HCT116 (cell line): ENCODE measurements at regions not wholly inside any gene's neighbourhood (a gene's known extent, or its start where the extent isn't known, plus 50 kb on each side); places are given as distances from the start of the nearest gene placed in this dataset.

Experiments used
- ATAC-seq: fragments of 200-7000 bp; cut with Tn5 transposase; 2 replicates; pipeline ENCODE4 v1.9.1; 2020; ENCODE audit warnings: mild to moderate bottlenecking, moderate library complexity
- BruUV-seq: library from RNA; stranded (reverse); fragments of 400-500 nt; replicated peaks from 2 replicates; lab custom pipeline; 2021; lab: Mats Ljungman, UMichigan
- CTCF ChIA-PET: fragments of 300-600 bp; sonication (Branson Sonifier 250); formaldehyde crosslinking; loops from one replicate; lab custom pipeline; 2021; ENCODE audit warnings: antibody characterized with exemption; lab: Charles Lee
- POLR2A ChIA-PET: fragments of 300-600, 350-600 bp; sonication (Branson Sonifier 250); formaldehyde crosslinking; loops from one replicate; lab custom pipeline; 2021; ENCODE audit warnings: antibody characterized with exemption; lab: Charles Lee
- RAD21 ChIA-PET, 2 experiments: fragments of 300-600 bp; sonication (Branson Sonifier 250); formaldehyde crosslinking; loops; one replicate each; lab custom pipeline; 2023; ENCODE audit warnings: low total read pairs in 2 of 2; ENCODE audit not compliant: uncharacterized antibody in 2 of 2, unreplicated experiment in 2 of 2, low non-redundant PET in 1 of 2; lab: Charles Lee
- DNase-seq: peaks from one replicate; pipeline ENCODE4 v3.0.0-alpha.2; 2010; ENCODE audit warnings: low read depth, low spot score
- H2AFZ ChIP-seq: fragments of 200-600 bp; shearing (Covaris generic), sonication (generic); 2 replicates; pipeline ENCODE4 v1.6.1; 2017; ENCODE audit warnings: low read depth, mixed run types, mixed read lengths, antibody characterized with exemption, low read length; ENCODE audit not compliant: poor library complexity, severe bottlenecking
- H3K27ac ChIP-seq: 2 replicates; pipeline ENCODE4 v1.5.1; 2012; ENCODE audit warnings: low read depth, low read length
- H3K27me3 ChIP-seq: fragments of 200-600 bp; sonication (generic); 2 replicates; pipeline ENCODE4 v1.6.1; 2016; ENCODE audit warnings: mixed run types, low read length, mixed read lengths; ENCODE audit not compliant: insufficient read depth
- H3K36me3 ChIP-seq, 2 experiments: fragments of 200-500 bp in 1 of 2; fragments of 200-600 bp in 1 of 2; sonication (Bioruptor generic) in 1 of 2; sonication (generic) in 1 of 2; 2 replicates each; pipeline versions ENCODE4 v1.5.1 to v1.6.1; 2014 to 2016; ENCODE audit warnings: low read length in 2 of 2, inconsistent platforms in 1 of 2, mixed read lengths in 1 of 2, mixed run types in 1 of 2; ENCODE audit not compliant: insufficient read depth in 2 of 2, control insufficient read depth in 1 of 2
- H3K4me1 ChIP-seq, 2 experiments: fragments of 200-600 bp in 1 of 2; sonication (generic) in 1 of 2; 2 replicates each; pipeline versions ENCODE4 v1.5.1 to v1.6.1; 2012 to 2017; ENCODE audit warnings: low read length in 2 of 2, inconsistent platforms in 1 of 2, mild to moderate bottlenecking in 1 of 2, mixed read lengths in 1 of 2, mixed run types in 1 of 2, moderate library complexity in 1 of 2; ENCODE audit not compliant: insufficient read depth in 2 of 2, control insufficient read depth in 1 of 2
- H3K4me2 ChIP-seq: fragments of 200-600 bp; sonication (generic); 2 replicates; pipeline ENCODE4 v1.6.1; 2017; ENCODE audit warnings: mixed run types, low read length, mixed read lengths
- H3K4me3 ChIP-seq, 2 experiments: fragments of 200-600 bp in 1 of 2; sonication (generic) in 1 of 2; replicated peaks in 1 of 2; 2 replicates each; pipeline ENCODE4 v1.5.1; 2011 to 2016; ENCODE audit warnings: low read length in 2 of 2, control low read depth in 1 of 2, low read depth in 1 of 2, mild to moderate bottlenecking in 1 of 2, mixed read lengths in 1 of 2, mixed run types in 1 of 2
- H3K79me2 ChIP-seq: fragments of 200-600 bp; sonication (generic); 2 replicates; pipeline ENCODE4 v1.6.1; 2017; ENCODE audit warnings: mild to moderate bottlenecking, mixed run types, low read length, moderate library complexity, mixed read lengths; ENCODE audit not compliant: insufficient read depth
- H3K9ac ChIP-seq: fragments of 200-600 bp; sonication (generic); 2 replicates; pipeline ENCODE4 v1.6.1; 2016; ENCODE audit warnings: low read length, mixed read lengths
- H3K9me2 ChIP-seq: fragments of 200-600 bp; sonication (generic), shearing (Covaris generic); 2 replicates; pipeline ENCODE4 v1.6.1; 2017; ENCODE audit warnings: mixed run types, mild to moderate bottlenecking, moderate library complexity; ENCODE audit not compliant: insufficient read depth
- H3K9me3 ChIP-seq, 2 experiments: fragments of 200-500 bp in 1 of 2; fragments of 200-600 bp in 1 of 2; sonication (Bioruptor generic) in 1 of 2; sonication (generic) in 1 of 2; 2 replicates each; pipeline ENCODE4 v1.6.1; 2014 to 2017; ENCODE audit warnings: low read length in 2 of 2, mixed read lengths in 2 of 2, inconsistent platforms in 1 of 2, low read depth in 1 of 2, mild to moderate bottlenecking in 1 of 2, mixed run types in 1 of 2, moderate library complexity in 1 of 2; ENCODE audit not compliant: control insufficient read depth in 1 of 2, insufficient read depth in 1 of 2
- H4K20me1 ChIP-seq: fragments of 200-600 bp; sonication (generic), shearing (Covaris generic); 2 replicates; pipeline ENCODE4 v1.6.1; 2017; ENCODE audit warnings: mixed run types, mild to moderate bottlenecking, moderate library complexity; ENCODE audit not compliant: insufficient read depth
- CBX3 ChIP-seq: IDR thresholded peaks from 2 replicates; pipeline ENCODE4 v1.6.1; 2012; ENCODE audit warnings: low read depth
- CEBPB ChIP-seq: IDR thresholded peaks from 2 replicates; pipeline ENCODE4 v1.6.1; 2012; ENCODE audit warnings: low read depth
- EGR1 ChIP-seq: IDR thresholded peaks from 2 replicates; pipeline ENCODE4 v1.6.1; 2012; ENCODE audit warnings: low read depth
- ELF1 ChIP-seq: IDR thresholded peaks from 2 replicates; pipeline ENCODE4 v1.6.1; 2012; ENCODE audit warnings: low read depth, borderline replicate concordance
- EZH2 ChIP-seq: fragments of 200-600 bp; sonication (generic); IDR thresholded peaks from 2 replicates; pipeline ENCODE4 v1.6.1; 2017; ENCODE audit warnings: antibody characterized with exemption, mixed run types
- EZH2phosphoT487 ChIP-seq: fragments of 200-600 bp; IDR thresholded peaks from 2 replicates; pipeline ENCODE4 v1.6.1; 2018; ENCODE audit warnings: antibody characterized with exemption, borderline replicate concordance
- FOSL1 ChIP-seq: IDR thresholded peaks from 2 replicates; pipeline ENCODE4 v1.6.1; 2012; ENCODE audit warnings: low read depth
- JUND ChIP-seq: IDR thresholded peaks from 2 replicates; pipeline ENCODE4 v1.6.1; 2012
- MAX ChIP-seq: IDR thresholded peaks from 2 replicates; pipeline ENCODE4 v1.6.1; 2012
- SIN3A ChIP-seq: IDR thresholded peaks from 2 replicates; pipeline ENCODE4 v1.6.1; 2012; ENCODE audit warnings: low read depth
- TCF7L2 ChIP-seq: IDR thresholded peaks from 2 replicates; pipeline ENCODE4 v1.7.0; 2011; ENCODE audit warnings: borderline replicate concordance, inconsistent platforms; ENCODE audit not compliant: insufficient read depth, insufficient read length; ENCODE audit errors: extremely low read depth
- ZBTB33 ChIP-seq: IDR thresholded peaks from 2 replicates; pipeline ENCODE4 v1.6.1; 2011; ENCODE audit warnings: mild to moderate bottlenecking, low read length, moderate library complexity; ENCODE audit not compliant: insufficient replicate concordance; ENCODE audit errors: extremely low read depth
- ZFX ChIP-seq: fragments of 450-650 bp; IDR thresholded peaks from 2 replicates; pipeline ENCODE4 v1.6.1; 2017
- ZNF274 ChIP-seq: fragments of 200-500 bp; sonication (Bioruptor generic); IDR thresholded peaks from 2 replicates; pipeline ENCODE4 v1.6.1; 2014; ENCODE audit warnings: mild to moderate bottlenecking, low read depth, low read length, inconsistent platforms
- intact Hi-C: fragments of 100-400 bp; cut with micrococcal nuclease; formaldehyde crosslinking; loops from 2 replicates; pipeline ENCODE4 v1.10.0; 2022
- TF ChIP-seq, protein P1 (sequence below): IDR thresholded peaks from 2 replicates; pipeline ENCODE4 v1.6.1; 2012
- TF ChIP-seq, protein P2 (sequence below): IDR thresholded peaks from 2 replicates; pipeline ENCODE4 v1.6.1; 2012; ENCODE audit warnings: low read depth

DNA sequence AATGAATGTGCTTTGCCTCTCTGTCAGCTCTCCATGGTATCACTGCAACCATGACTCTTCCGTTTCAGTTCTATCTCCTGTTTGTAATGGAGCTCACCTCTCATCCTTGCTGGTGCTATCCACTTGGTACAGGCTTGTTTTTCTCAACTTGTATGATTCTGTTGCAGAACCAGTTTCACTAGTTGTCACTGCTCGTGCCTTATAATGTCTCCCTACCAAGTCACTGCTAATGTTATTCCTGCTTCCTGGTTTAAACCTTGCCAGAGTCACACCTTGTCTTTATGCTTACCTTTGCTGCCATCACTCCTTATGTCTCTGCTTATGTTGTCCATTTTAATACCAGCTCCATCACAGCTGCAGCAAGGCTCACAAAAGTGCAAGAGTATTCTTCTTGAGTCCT lies 1191.0 kb upstream of the LRRTM1 start:
- ChIA-PET POLR2A (no interaction called here), RAD21 (no interaction called here), CTCF (no interaction called here)
- Histone ChIP-seq H3K9me2 (no peaks in the 10 kb centered on the region), H3K36me3 (no peaks in the 10 kb centered on the region), H3K9ac (no peak overlapping the region), H3K79me2 (no peaks in the 10 kb centered on the region), H3K4me2 (no peak overlapping the region), H3K27me3 (no peaks in the 10 kb centered on the region), H3K4me3 (no peak overlapping the region), H2AFZ (no peak overlapping the region), H3K9me3 (no peaks in the 10 kb centered on the region), H4K20me1 (no peaks in the 10 kb centered on the region), H3K27ac (no peak overlapping the region), H3K4me1 (no peaks in the 10 kb centered on the region)
- no peak for TF ChIP-seq EGR1
- no peak for TF ChIP-seq ZNF274
- TF ChIP-seq, protein P1, sequence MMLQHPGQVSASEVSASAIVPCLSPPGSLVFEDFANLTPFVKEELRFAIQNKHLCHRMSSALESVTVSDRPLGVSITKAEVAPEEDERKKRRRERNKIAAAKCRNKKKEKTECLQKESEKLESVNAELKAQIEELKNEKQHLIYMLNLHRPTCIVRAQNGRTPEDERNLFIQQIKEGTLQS: no peak
- no peak for TF ChIP-seq CBX3
- TF ChIP-seq MAX: no peak
- TF ChIP-seq FOSL1: no peak
- TF ChIP-seq CEBPB: no peak
- TF ChIP-seq JUND: no peak
- TF ChIP-seq EZH2phosphoT487: no peak
- TF ChIP-seq, protein P2, sequence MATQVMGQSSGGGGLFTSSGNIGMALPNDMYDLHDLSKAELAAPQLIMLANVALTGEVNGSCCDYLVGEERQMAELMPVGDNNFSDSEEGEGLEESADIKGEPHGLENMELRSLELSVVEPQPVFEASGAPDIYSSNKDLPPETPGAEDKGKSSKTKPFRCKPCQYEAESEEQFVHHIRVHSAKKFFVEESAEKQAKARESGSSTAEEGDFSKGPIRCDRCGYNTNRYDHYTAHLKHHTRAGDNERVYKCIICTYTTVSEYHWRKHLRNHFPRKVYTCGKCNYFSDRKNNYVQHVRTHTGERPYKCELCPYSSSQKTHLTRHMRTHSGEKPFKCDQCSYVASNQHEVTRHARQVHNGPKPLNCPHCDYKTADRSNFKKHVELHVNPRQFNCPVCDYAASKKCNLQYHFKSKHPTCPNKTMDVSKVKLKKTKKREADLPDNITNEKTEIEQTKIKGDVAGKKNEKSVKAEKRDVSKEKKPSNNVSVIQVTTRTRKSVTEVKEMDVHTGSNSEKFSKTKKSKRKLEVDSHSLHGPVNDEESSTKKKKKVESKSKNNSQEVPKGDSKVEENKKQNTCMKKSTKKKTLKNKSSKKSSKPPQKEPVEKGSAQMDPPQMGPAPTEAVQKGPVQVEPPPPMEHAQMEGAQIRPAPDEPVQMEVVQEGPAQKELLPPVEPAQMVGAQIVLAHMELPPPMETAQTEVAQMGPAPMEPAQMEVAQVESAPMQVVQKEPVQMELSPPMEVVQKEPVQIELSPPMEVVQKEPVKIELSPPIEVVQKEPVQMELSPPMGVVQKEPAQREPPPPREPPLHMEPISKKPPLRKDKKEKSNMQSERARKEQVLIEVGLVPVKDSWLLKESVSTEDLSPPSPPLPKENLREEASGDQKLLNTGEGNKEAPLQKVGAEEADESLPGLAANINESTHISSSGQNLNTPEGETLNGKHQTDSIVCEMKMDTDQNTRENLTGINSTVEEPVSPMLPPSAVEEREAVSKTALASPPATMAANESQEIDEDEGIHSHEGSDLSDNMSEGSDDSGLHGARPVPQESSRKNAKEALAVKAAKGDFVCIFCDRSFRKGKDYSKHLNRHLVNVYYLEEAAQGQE: no peak
- no peak for TF ChIP-seq EZH2
- TF ChIP-seq ZBTB33: no peak
- no peak for TF ChIP-seq SIN3A
- TF ChIP-seq TCF7L2: no peak
- no peak for TF ChIP-seq ZFX
- no peak for TF ChIP-seq ELF1
- no peak for DNase-seq
- intact Hi-C loops: no loop called here
- BruUV-seq: no TSS peak
- no peak for ATAC-seq
